ENCODE measurements at regions not wholly inside any gene's neighbourhood (a gene's known extent, or its start where the extent isn't known, plus 50 kb on each side); places are given as distances from the start of the nearest gene placed in this dataset.

GRCh38 chr6:126824226-126824625, 294.2 kb upstream of the RSPO3 start:
- no TSS peak for BruUV-seq (replicated peaks)
- no peak overlapping the region for H3K56ac ChIP-seq (ENCODE audit: extremely low read depth, insufficient read depth, low read length)
- H3K4me3 ChIP-seq (ENCODE audit: insufficient read depth, low read depth, low read length), result no peak overlapping the region
- H2AK9ac ChIP-seq (replicated peaks; ENCODE audit: low read depth, low read length, poor library complexity), result no peak overlapping the region
- H3K4me1 ChIP-seq (ENCODE audit: control insufficient read depth, insufficient read depth, low read length), result no peaks in the 10 kb centered on the region
- dilution Hi-C loops (cut with HindIII; ENCODE audit: low sequenced_read_pairs, unreplicated experiment), result no loop called here
- H2AK5ac ChIP-seq (ENCODE audit: low read depth, low read length), result no peak overlapping the region
- no peak overlapping the region for H3K18ac ChIP-seq (ENCODE audit: low read depth, low read length)
- no peaks in the 10 kb centered on the region for H3K9me3 ChIP-seq (ENCODE audit: control insufficient read depth, insufficient read depth, low read length)
- intact Hi-C loops (cut with micrococcal nuclease), result no loop called here
- no peak overlapping the region for H3K14ac ChIP-seq (replicated peaks; ENCODE audit: low read depth, low read length)
- ATAC-seq (ENCODE audit: low read depth), result no peak
- no peak overlapping the region for H4K8ac ChIP-seq (ENCODE audit: low read depth in 2 of 2, low read length in 2 of 2)
- no peak for TF ChIP-seq CHD1 (IDR thresholded peaks at IDR 0.05; ENCODE audit: low read depth, low read length)
- TF ChIP-seq MAZ (IDR thresholded peaks at IDR 0.05; ENCODE audit: borderline replicate concordance, low read depth, low read length), result no peak
- no peak for TF ChIP-seq MXI1 (IDR thresholded peaks at IDR 0.05; ENCODE audit: borderline replicate concordance, low read depth, low read length)
- no peak for TF ChIP-seq POLR2A (IDR thresholded peaks at IDR 0.05; ENCODE audit: low read depth, low read length)
- no peak for TF ChIP-seq ELK1 (IDR thresholded peaks at IDR 0.05; ENCODE audit: borderline replicate concordance, low read depth, low read length)
- TF ChIP-seq, protein P1, sequence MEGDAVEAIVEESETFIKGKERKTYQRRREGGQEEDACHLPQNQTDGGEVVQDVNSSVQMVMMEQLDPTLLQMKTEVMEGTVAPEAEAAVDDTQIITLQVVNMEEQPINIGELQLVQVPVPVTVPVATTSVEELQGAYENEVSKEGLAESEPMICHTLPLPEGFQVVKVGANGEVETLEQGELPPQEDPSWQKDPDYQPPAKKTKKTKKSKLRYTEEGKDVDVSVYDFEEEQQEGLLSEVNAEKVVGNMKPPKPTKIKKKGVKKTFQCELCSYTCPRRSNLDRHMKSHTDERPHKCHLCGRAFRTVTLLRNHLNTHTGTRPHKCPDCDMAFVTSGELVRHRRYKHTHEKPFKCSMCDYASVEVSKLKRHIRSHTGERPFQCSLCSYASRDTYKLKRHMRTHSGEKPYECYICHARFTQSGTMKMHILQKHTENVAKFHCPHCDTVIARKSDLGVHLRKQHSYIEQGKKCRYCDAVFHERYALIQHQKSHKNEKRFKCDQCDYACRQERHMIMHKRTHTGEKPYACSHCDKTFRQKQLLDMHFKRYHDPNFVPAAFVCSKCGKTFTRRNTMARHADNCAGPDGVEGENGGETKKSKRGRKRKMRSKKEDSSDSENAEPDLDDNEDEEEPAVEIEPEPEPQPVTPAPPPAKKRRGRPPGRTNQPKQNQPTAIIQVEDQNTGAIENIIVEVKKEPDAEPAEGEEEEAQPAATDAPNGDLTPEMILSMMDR (conservative IDR thresholded peaks at IDR 0.05; ENCODE audit: low read depth, low read length), result no peak
- TF ChIP-seq RAD21 (IDR thresholded peaks at IDR 0.05; ENCODE audit: low read length), result no peak
- no peak for TF ChIP-seq BHLHE40 (IDR thresholded peaks at IDR 0.05; ENCODE audit: low read depth, low read length)
- no peak for TF ChIP-seq SMC3 (IDR thresholded peaks at IDR 0.05; ENCODE audit: low read depth, low read length)
- TF ChIP-seq RFX5 (IDR thresholded peaks at IDR 0.05; ENCODE audit: low read depth, low read length), result no peak
- TF ChIP-seq FOS (IDR thresholded peaks at IDR 0.05; ENCODE audit: low read depth, low read length), result no peak
- TF ChIP-seq CEBPB (IDR thresholded peaks at IDR 0.05; ENCODE audit: low read depth, low read length), result no peak
- no peak for TF ChIP-seq RCOR1 (IDR thresholded peaks at IDR 0.05; ENCODE audit: insufficient replicate concordance, low read length)
- TF ChIP-seq NFE2L2 (IDR thresholded peaks at IDR 0.05; ENCODE audit: low read depth, low read length), result no peak
- no peak for TF ChIP-seq MAFK (IDR thresholded peaks at IDR 0.05; ENCODE audit: low read depth, low read length)
- no peak for TF ChIP-seq USF2 (IDR thresholded peaks at IDR 0.05; ENCODE audit: low read depth, low read length)
- H3K79me1 ChIP-seq (ENCODE audit: low read depth in 1 of 2, low read length in 2 of 2), result no peaks in the 10 kb centered on the region
- no peak overlapping the region for H4K91ac ChIP-seq (ENCODE audit: insufficient read depth, low read depth, low read length)
- H3K4ac ChIP-seq (ENCODE audit: low read depth, low read length), result no peak overlapping the region
- no peak overlapping the region for H4K5ac ChIP-seq (ENCODE audit: low read depth, low read length)
- H2BK120ac ChIP-seq (ENCODE audit: low read depth, low read length), result no peak overlapping the region
- in situ Hi-C loops (cut with MboI; ENCODE audit: low sequenced_read_pairs), result no loop called here
- no peak overlapping the region for H2AFZ ChIP-seq (replicated peaks; ENCODE audit: low read length, poor library complexity)
- ChIA-PET POLR2A (ENCODE audit: unreplicated experiment) (no interaction called here), CTCF (no interaction called here)
- H3K4me2 ChIP-seq (ENCODE audit: low read depth, low read length), result no peak overlapping the region
- no peaks in the 10 kb centered on the region for H4K20me1 ChIP-seq (ENCODE audit: insufficient read depth, low read length)
- H3K9ac ChIP-seq (ENCODE audit: low read depth, low read length), result no peak overlapping the region
- DNase-seq, result no peak
- no peaks in the 10 kb centered on the region for H3K36me3 ChIP-seq (ENCODE audit: control insufficient read depth, insufficient read depth, low read length)
- no CpG with 5 or more reads among the region's 2 CpGs for WGBS, 2 experiments (ENCODE audit: extremely low coverage in 2 of 2, insufficient read length in 1 of 2)
- H3K23ac ChIP-seq (ENCODE audit: low read depth, low read length), result no peak overlapping the region
- H2BK20ac ChIP-seq (ENCODE audit: low read depth, low read length), result no peak overlapping the region
- H2BK15ac ChIP-seq (ENCODE audit: low read depth, low read length), result no peak overlapping the region
- H3K27ac ChIP-seq (ENCODE audit: insufficient read depth, low read length), result no peak overlapping the region
- no peak overlapping the region for H2BK5ac ChIP-seq (ENCODE audit: low read depth, low read length, poor library complexity, severe bottlenecking)
- no peaks in the 10 kb centered on the region for H3K27me3 ChIP-seq (ENCODE audit: control insufficient read depth, insufficient read depth, low read length)
- no peaks in the 10 kb centered on the region for H3K9me1 ChIP-seq (ENCODE audit: insufficient read depth, low read length)
